Left lung (tissue), 4 donors: ENCODE measurements at regions not wholly inside any gene's neighbourhood (a gene's known extent, or its start where the extent isn't known, plus 50 kb on each side); places are given as distances from the start of the nearest gene placed in this dataset.

Source experiments
- ATAC-seq: fragments of 200-7000 bp; cut with Tn5 transposase; one replicate; pipeline ENCODE4 v1.9.1; 2020; ENCODE audit warnings: moderate library complexity
- DNase-seq, 4 donors: peaks; one replicate each; pipeline ENCODE4 v3.0.0-alpha.2; 2013 to 2020
- H3K27ac ChIP-seq, 2 donors: fragments of 200-600 bp; sonication (generic) in 1 of 2; one replicate each; pipeline versions ENCODE4 v1.5.0 to v1.8.0; 2020 to 2021
- H3K27me3 ChIP-seq, 2 donors: fragments of 200-600 bp; sonication (generic) in 1 of 2; one replicate each; pipeline versions ENCODE4 v1.5.0 to v1.8.0; 2020 to 2021
- H3K36me3 ChIP-seq, 2 donors: fragments of 200-600 bp; sonication (generic) in 1 of 2; one replicate each; pipeline versions ENCODE4 v1.5.0 to v1.8.0; 2020 to 2021
- H3K4me1 ChIP-seq, 2 donors: fragments of 200-600 bp; one replicate each; pipeline ENCODE4 v1.8.0; 2021
- H3K4me3 ChIP-seq, 2 donors: fragments of 200-600 bp; sonication (generic) in 1 of 2; one replicate each; pipeline versions ENCODE4 v1.5.0 to v1.8.0; 2020 to 2021; ENCODE audit warnings: mild to moderate bottlenecking in 1 of 2
- H3K9me3 ChIP-seq, 2 donors: fragments of 200-600 bp; sonication (generic) in 1 of 2; one replicate each; pipeline versions ENCODE4 v1.5.0 to v1.8.0; 2020 to 2021
- intact Hi-C, 2 donors: fragments of 100-400 bp; cut with DNase I; formaldehyde crosslinking; loops; one replicate each; pipeline versions ENCODE4 v1.11.2 to v1.14.2; 2022
- TF ChIP-seq, protein P1 (sequence below), 2 donors: fragments of 200-600 bp; sonication (generic) in 1 of 2; IDR thresholded peaks; one replicate each; pipeline versions ENCODE4 v1.5.0 to v1.8.0; 2021; ENCODE audit warnings: antibody characterized with exemption in 2 of 2
- donor health status: DM: no; HTN: yes; CAD: no.
- donor health status: DM: no; HTN: no; CAD: no.

DNA sequence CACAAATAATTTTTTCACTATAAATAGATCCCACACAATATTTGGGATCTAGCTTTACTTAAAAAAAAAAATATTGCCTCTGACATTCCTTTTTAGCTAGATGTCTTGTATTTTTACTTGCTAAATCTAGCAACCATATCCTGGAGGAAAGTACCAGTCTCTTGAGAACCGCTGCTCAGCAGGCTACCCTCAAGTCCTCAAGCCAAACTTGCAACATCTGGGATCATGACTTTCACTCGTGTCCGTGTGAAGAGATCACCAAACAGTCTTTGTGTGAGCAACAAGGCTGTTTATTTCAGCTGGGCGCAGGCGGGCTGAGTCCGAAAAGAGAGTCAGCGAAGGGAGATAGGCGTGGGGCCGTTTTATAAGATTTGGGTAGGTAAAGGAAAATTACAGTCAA, 180.3 kb upstream of the FER start:
- H3K36me3 ChIP-seq, result no peaks in the 10 kb centered on the region
- peaks cover 0 to 1% of the 10 kb centered on the region in 2 donors for H3K9me3 ChIP-seq
- H3K4me3 ChIP-seq, result no peak overlapping the region
- no peak overlapping the region for H3K27ac ChIP-seq
- no peaks in the 10 kb centered on the region for H3K27me3 ChIP-seq
- TF ChIP-seq, protein P1, sequence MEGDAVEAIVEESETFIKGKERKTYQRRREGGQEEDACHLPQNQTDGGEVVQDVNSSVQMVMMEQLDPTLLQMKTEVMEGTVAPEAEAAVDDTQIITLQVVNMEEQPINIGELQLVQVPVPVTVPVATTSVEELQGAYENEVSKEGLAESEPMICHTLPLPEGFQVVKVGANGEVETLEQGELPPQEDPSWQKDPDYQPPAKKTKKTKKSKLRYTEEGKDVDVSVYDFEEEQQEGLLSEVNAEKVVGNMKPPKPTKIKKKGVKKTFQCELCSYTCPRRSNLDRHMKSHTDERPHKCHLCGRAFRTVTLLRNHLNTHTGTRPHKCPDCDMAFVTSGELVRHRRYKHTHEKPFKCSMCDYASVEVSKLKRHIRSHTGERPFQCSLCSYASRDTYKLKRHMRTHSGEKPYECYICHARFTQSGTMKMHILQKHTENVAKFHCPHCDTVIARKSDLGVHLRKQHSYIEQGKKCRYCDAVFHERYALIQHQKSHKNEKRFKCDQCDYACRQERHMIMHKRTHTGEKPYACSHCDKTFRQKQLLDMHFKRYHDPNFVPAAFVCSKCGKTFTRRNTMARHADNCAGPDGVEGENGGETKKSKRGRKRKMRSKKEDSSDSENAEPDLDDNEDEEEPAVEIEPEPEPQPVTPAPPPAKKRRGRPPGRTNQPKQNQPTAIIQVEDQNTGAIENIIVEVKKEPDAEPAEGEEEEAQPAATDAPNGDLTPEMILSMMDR (IDR thresholded peaks at IDR 0.05), result no peak
- intact Hi-C loops, result no loop called here
- H3K4me1 ChIP-seq, result no peaks in the 10 kb centered on the region
- no peak for DNase-seq
- ATAC-seq, result no peak

- no peak overlapping the region for H3K27ac ChIP-seq
- TF ChIP-seq, protein P1 (IDR thresholded peaks at IDR 0.05), result no peak
- no peaks in the 10 kb centered on the region for H3K27me3 ChIP-seq
- no peaks in the 10 kb centered on the region for H3K36me3 ChIP-seq
- no peak overlapping the region for H3K4me3 ChIP-seq
- intact Hi-C loops, result no loop called here
- no peaks in the 10 kb centered on the region for H3K9me3 ChIP-seq
- ATAC-seq (no peak), DNase-seq (no peak)
- no peaks in the 10 kb centered on the region for H3K4me1 ChIP-seq
Measured at GRCh38 chr5:108564441-108564840, 182.5 kb upstream of the FBXL17 start.

- Histone ChIP-seq H3K4me1 (no peaks in the 10 kb centered on the region), H3K4me3 (no peak overlapping the region), H3K27me3 (no peaks in the 10 kb centered on the region), H3K27ac (no peak overlapping the region), H3K9me3 (no peaks in the 10 kb centered on the region), H3K36me3 (no peaks in the 10 kb centered on the region)
- no peak for DNase-seq
- intact Hi-C loops, result no loop called here
- ATAC-seq, result no peak
- TF ChIP-seq, protein P1 (IDR thresholded peaks at IDR 0.05), result no peak
Measured at GRCh38 chr5:108562205-108562454, 180.2 kb upstream of the FBXL17 start.

GRCh38 chr5:108561416-108562204, 179.7 kb upstream of the FBXL17 start:
- ATAC-seq (no peak), DNase-seq (no peak)
- TF ChIP-seq, protein P1 (IDR thresholded peaks at IDR 0.05), result no peak
- Histone ChIP-seq H3K9me3 (no peaks in the 10 kb centered on the region), H3K27me3 (no peaks in the 10 kb centered on the region), H3K4me1 (no peaks in the 10 kb centered on the region), H3K4me3 (no peak overlapping the region), H3K36me3 (no peaks in the 10 kb centered on the region), H3K27ac (no peak overlapping the region)
- intact Hi-C loops, result no loop called here

- Histone ChIP-seq H3K27ac (peak overlapping the region in 1 of 2 donors; percentile 56), H3K36me3 (no peaks in the 10 kb centered on the region), H3K27me3 (no peaks in the 10 kb centered on the region), H3K4me3 (no peak overlapping the region), H3K9me3 (no peaks in the 10 kb centered on the region), H3K4me1 (no peaks in the 10 kb centered on the region)
- no peak for DNase-seq
- intact Hi-C loops, result no loop called here
- TF ChIP-seq, protein P1 (IDR thresholded peaks at IDR 0.05), result no peak
- ATAC-seq, result peak; percentile 69
Measured at GRCh38 chr5:108560581-108560980, 178.7 kb upstream of the FBXL17 start.
